Activated CD4-positive, alpha-beta T cell treated with anti-CD3 and anti-CD28 coated beads, Interleukin-2, amount 10 ng/mL, durations not matched to agents 24 days and 14 days (primary cell): ENCODE measurements at regions not wholly inside any gene's neighbourhood (a gene's known extent, or its start where the extent isn't known, plus 50 kb on each side); places are given as distances from the start of the nearest gene placed in this dataset.
A peak's percentile ranks its signal among the peaks of the same experiment; 100 is the strongest.

Source experiments
- DNase-seq: peaks from one replicate; pipeline ENCODE4 v3.0.0; 2022
- H3K27ac Mint-ChIP-seq: one replicate; pipeline ENCODE4 v1.8.0; 2022; ENCODE audit warnings: mild to moderate bottlenecking, mixed read lengths
- H3K27me3 Mint-ChIP-seq: one replicate; pipeline ENCODE4 v1.8.0; 2022; ENCODE audit warnings: mixed read lengths
- H3K36me3 Mint-ChIP-seq: one replicate; pipeline ENCODE4 v1.8.0; 2022; ENCODE audit warnings: low read depth, mild to moderate bottlenecking, mixed read lengths
- H3K4me1 Mint-ChIP-seq: one replicate; pipeline ENCODE4 v1.8.0; 2021; ENCODE audit warnings: mixed read lengths
- H3K4me3 Mint-ChIP-seq: one replicate; pipeline ENCODE4 v1.8.0; 2022; ENCODE audit warnings: mild to moderate bottlenecking, moderate library complexity, mixed read lengths
- H3K9me3 Mint-ChIP-seq: one replicate; pipeline ENCODE4 v1.8.0; 2021; ENCODE audit warnings: mixed read lengths
- intact Hi-C: fragments of 100-400 bp; cut with micrococcal nuclease; formaldehyde crosslinking; loops from one replicate; pipeline ENCODE4 v1.15.1; 2023

GRCh38 chr9:32698706-32699277, 63.3 kb upstream of the TAF1L start:
- intact Hi-C loops: no loop called here
- Mint-ChIP-seq H3K27ac (no peak overlapping the region), H3K36me3 (no peaks in the 10 kb centered on the region)

GRCh38 chr9:32701321-32702022, 66.0 kb upstream of the TAF1L start:
- Mint-ChIP-seq H3K9me3 (no peaks in the 10 kb centered on the region), H3K27me3 (no peaks in the 10 kb centered on the region), H3K27ac (no peak overlapping the region), H3K36me3 (no peaks in the 10 kb centered on the region), H3K4me3 (no peak overlapping the region), H3K4me1 (no peaks in the 10 kb centered on the region)
- intact Hi-C loops: no loop called here
- DNase-seq: no peak

More at GRCh38 chr9:32698706-32699277, 63.3 kb upstream of the TAF1L start:
- DNase-seq: no peak
- H3K4me3 Mint-ChIP-seq: no peak overlapping the region
- H3K9me3 Mint-ChIP-seq: no peaks in the 10 kb centered on the region
- no peaks in the 10 kb centered on the region for H3K4me1 Mint-ChIP-seq
- H3K27me3 Mint-ChIP-seq: no peaks in the 10 kb centered on the region

GRCh38 chr9:32703635-32704034, 68.2 kb upstream of the TAF1L start:
- H3K36me3 Mint-ChIP-seq: no peaks in the 10 kb centered on the region

GRCh38 chr9:32704343-32704742, 68.9 kb upstream of the TAF1L start:
- no peaks in the 10 kb centered on the region for H3K4me1 Mint-ChIP-seq
- DNase-seq: peak; percentile 24
- no peaks in the 10 kb centered on the region for H3K36me3 Mint-ChIP-seq
- H3K27ac Mint-ChIP-seq: no peak overlapping the region
- H3K4me3 Mint-ChIP-seq: no peak overlapping the region
- intact Hi-C loops: no loop called here
- H3K27me3 Mint-ChIP-seq: no peaks in the 10 kb centered on the region
- no peaks in the 10 kb centered on the region for H3K9me3 Mint-ChIP-seq

More at GRCh38 chr9:32703635-32704034, 68.2 kb upstream of the TAF1L start:
- Mint-ChIP-seq H3K27me3 (no peaks in the 10 kb centered on the region), H3K27ac (no peak overlapping the region), H3K4me3 (no peak overlapping the region), H3K9me3 (no peaks in the 10 kb centered on the region), H3K4me1 (no peaks in the 10 kb centered on the region)
- intact Hi-C loops: no loop called here
- peak; percentile 45 for DNase-seq

GRCh38 chr9:32705059-32705458, 69.6 kb upstream of the TAF1L start:
- Mint-ChIP-seq H3K27me3 (no peaks in the 10 kb centered on the region), H3K4me3 (no peak overlapping the region), H3K36me3 (no peaks in the 10 kb centered on the region), H3K4me1 (no peaks in the 10 kb centered on the region), H3K9me3 (peaks cover 2% of the 10 kb centered on the region), H3K27ac (no peak overlapping the region)
- no peak for DNase-seq
- intact Hi-C loops: no loop called here

GRCh38 chr9:32706004-32706724, 70.7 kb upstream of the TAF1L start:
- no peaks in the 10 kb centered on the region for H3K4me1 Mint-ChIP-seq
- intact Hi-C loops: no loop called here
- H3K36me3 Mint-ChIP-seq: no peaks in the 10 kb centered on the region
- H3K4me3 Mint-ChIP-seq: no peak overlapping the region
- no peak for DNase-seq
- no peaks in the 10 kb centered on the region for H3K27me3 Mint-ChIP-seq
- no peak overlapping the region for H3K27ac Mint-ChIP-seq
- H3K9me3 Mint-ChIP-seq: peaks cover 5% of the 10 kb centered on the region

GRCh38 chr9:32706725-32707100, 71.2 kb upstream of the TAF1L start:
- Mint-ChIP-seq H3K4me3 (no peak overlapping the region), H3K27ac (no peak overlapping the region), H3K36me3 (no peaks in the 10 kb centered on the region), H3K27me3 (no peaks in the 10 kb centered on the region), H3K4me1 (no peaks in the 10 kb centered on the region), H3K9me3 (peaks cover 5% of the 10 kb centered on the region)
- intact Hi-C loops: no loop called here
- no peak for DNase-seq

- no peak overlapping the region for H3K4me3 Mint-ChIP-seq
- H3K36me3 Mint-ChIP-seq: no peaks in the 10 kb centered on the region
- H3K27me3 Mint-ChIP-seq: no peaks in the 10 kb centered on the region
- DNase-seq: no peak
- intact Hi-C loops: no loop called here
- peaks cover 5% of the 10 kb centered on the region for H3K9me3 Mint-ChIP-seq
- no peaks in the 10 kb centered on the region for H3K4me1 Mint-ChIP-seq
- H3K27ac Mint-ChIP-seq: no peak overlapping the region
Measured at GRCh38 chr9:32707326-32707725, 71.9 kb upstream of the TAF1L start.

- Mint-ChIP-seq H3K27ac (no peak overlapping the region), H3K4me1 (no peaks in the 10 kb centered on the region), H3K9me3 (peaks cover 5% of the 10 kb centered on the region), H3K36me3 (no peaks in the 10 kb centered on the region), H3K27me3 (no peaks in the 10 kb centered on the region), H3K4me3 (no peak overlapping the region)
- intact Hi-C loops: no loop called here
- DNase-seq: no peak
Measured at GRCh38 chr9:32708480-32709150, 73.1 kb upstream of the TAF1L start.

- Mint-ChIP-seq H3K4me1 (no peaks in the 10 kb centered on the region), H3K36me3 (no peaks in the 10 kb centered on the region), H3K27ac (no peak overlapping the region), H3K4me3 (no peak overlapping the region), H3K27me3 (no peaks in the 10 kb centered on the region), H3K9me3 (peaks cover 5% of the 10 kb centered on the region)
- intact Hi-C loops: no loop called here
- DNase-seq: no peak
Measured at GRCh38 chr9:32709871-32710270, 73.5 kb upstream of the TMEM215 start.

GRCh38 chr9:32716425-32716824, 66.9 kb upstream of the TMEM215 start:
- H3K4me1 Mint-ChIP-seq: no peaks in the 10 kb centered on the region
- intact Hi-C loops: no loop called here
- H3K27ac Mint-ChIP-seq: no peak overlapping the region
- H3K4me3 Mint-ChIP-seq: no peak overlapping the region
- no peaks in the 10 kb centered on the region for H3K36me3 Mint-ChIP-seq
- H3K9me3 Mint-ChIP-seq: no peaks in the 10 kb centered on the region
- peak; percentile 16 for DNase-seq
- H3K27me3 Mint-ChIP-seq: no peaks in the 10 kb centered on the region

GRCh38 chr9:32716955-32717543, 66.3 kb upstream of the TMEM215 start:
- Mint-ChIP-seq H3K9me3 (no peaks in the 10 kb centered on the region), H3K4me1 (no peaks in the 10 kb centered on the region), H3K27ac (no peak overlapping the region), H3K36me3 (no peaks in the 10 kb centered on the region), H3K27me3 (no peaks in the 10 kb centered on the region), H3K4me3 (no peak overlapping the region)
- DNase-seq: peak; percentile 40
- intact Hi-C loops: no loop called here

- H3K27ac Mint-ChIP-seq: no peak overlapping the region
- DNase-seq: peak; percentile 26
- no peaks in the 10 kb centered on the region for H3K4me1 Mint-ChIP-seq
- intact Hi-C loops: no loop called here
- H3K36me3 Mint-ChIP-seq: no peaks in the 10 kb centered on the region
- no peak overlapping the region for H3K4me3 Mint-ChIP-seq
- no peaks in the 10 kb centered on the region for H3K27me3 Mint-ChIP-seq
- no peaks in the 10 kb centered on the region for H3K9me3 Mint-ChIP-seq
Measured at GRCh38 chr9:32722704-32723103, 60.6 kb upstream of the TMEM215 start.
